Endodermal cell (in vitro differentiated cells): ENCODE measurements at regions not wholly inside any gene's neighbourhood (a gene's known extent, or its start where the extent isn't known, plus 50 kb on each side); places are given as distances from the start of the nearest gene placed in this dataset.

Source experiments
- DNase-seq: peaks from one replicate; pipeline ENCODE4 v3.0.0-alpha.2; 2017
- H3K27ac ChIP-seq: 2 replicates; pipeline ENCODE4 v1.5.1; 2013; ENCODE audit warnings: mild to moderate bottlenecking, low read depth, low read length, moderate library complexity
- H3K27me3 ChIP-seq: 2 replicates; pipeline ENCODE4 v1.6.1; 2013; ENCODE audit warnings: mild to moderate bottlenecking, low read length, moderate library complexity; ENCODE audit not compliant: insufficient read depth, control insufficient read depth, poor library complexity, severe bottlenecking
- H3K36me3 ChIP-seq: 2 replicates; pipeline ENCODE4 v1.7.0; 2013; ENCODE audit warnings: mild to moderate bottlenecking, low read length, moderate library complexity; ENCODE audit not compliant: control insufficient read depth, insufficient read depth
- H3K4me1 ChIP-seq: one replicate; pipeline ENCODE4 v1.7.0; 2013; ENCODE audit warnings: low read length; ENCODE audit not compliant: control insufficient read depth, insufficient read depth
- H3K4me3 ChIP-seq: 2 replicates; pipeline ENCODE4 v1.5.1; 2013; ENCODE audit warnings: mild to moderate bottlenecking, low read length, moderate library complexity
- H3K9ac ChIP-seq: 2 replicates; pipeline ENCODE4 v1.6.1; 2013; ENCODE audit warnings: mild to moderate bottlenecking, low read length, moderate library complexity; ENCODE audit not compliant: poor library complexity, severe bottlenecking; ENCODE audit errors: extremely low read depth
- H3K9me3 ChIP-seq: 2 replicates; pipeline ENCODE4 v1.6.1; 2013; ENCODE audit warnings: mild to moderate bottlenecking, low read length, moderate library complexity; ENCODE audit not compliant: control insufficient read depth
- H3K27ac Mint-ChIP-seq: 2 replicates; pipeline ENCODE4 v1.8.0; 2020; ENCODE audit warnings: mixed read lengths
- H3K27me3 Mint-ChIP-seq: 2 replicates; pipeline ENCODE4 v1.8.0; 2021; ENCODE audit warnings: mild to moderate bottlenecking, mixed read lengths; ENCODE audit not compliant: insufficient read depth
- H3K36me3 Mint-ChIP-seq: 2 replicates; pipeline ENCODE4 v1.8.0; 2020; ENCODE audit warnings: low read depth, mixed read lengths
- H3K4me1 Mint-ChIP-seq: 2 replicates; pipeline ENCODE4 v1.8.0; 2020; ENCODE audit warnings: mixed read lengths
- H3K4me3 Mint-ChIP-seq: 2 replicates; pipeline ENCODE4 v1.8.0; 2020; ENCODE audit warnings: mild to moderate bottlenecking, moderate library complexity, mixed read lengths
- H3K9me3 Mint-ChIP-seq: 2 replicates; pipeline ENCODE4 v1.8.0; 2020; ENCODE audit warnings: mild to moderate bottlenecking, mixed read lengths
- WGBS, 2 experiments: methylation state at CpG; one replicate each; pipeline versions ENCODE4 v1.1.5 to v1.1.7; 2013; ENCODE audit warnings: missing lambda C conversion rate in 2 of 2, mixed read lengths in 1 of 2; ENCODE audit not compliant: insufficient coverage in 1 of 2, insufficient read length in 1 of 2; 5-methylcytosine and 5-hydroxymethylcytosine counted together
- TF ChIP-seq, protein P1 (sequence below): fragments of 200-600 bp; sonication (generic); conservative IDR thresholded peaks from 2 replicates; pipeline ENCODE4 v1.5.0; 2021; ENCODE audit warnings: antibody characterized with exemption, mild to moderate bottlenecking

DNA sequence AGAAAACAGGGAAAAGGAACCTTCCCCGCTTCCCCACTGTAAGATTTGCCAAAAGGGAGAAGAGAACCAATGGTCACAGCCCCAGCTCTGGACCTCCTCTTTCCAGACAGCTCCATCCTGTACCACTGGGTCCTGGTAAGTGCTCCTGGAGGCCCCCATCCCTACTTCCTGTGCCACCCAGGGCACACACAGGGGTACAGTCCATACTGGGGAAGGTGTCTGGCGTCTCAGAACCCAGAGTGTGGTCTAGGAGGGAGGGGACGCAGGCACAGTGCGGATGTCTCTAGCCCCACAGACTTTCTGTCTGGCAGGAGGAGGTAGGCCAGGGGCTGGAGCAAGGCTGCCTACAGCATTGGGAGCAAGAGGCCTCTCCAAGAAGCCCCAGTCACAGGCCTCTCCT, 213.3 kb upstream of the IGFBP3 start:
- H3K4me3 Mint-ChIP-seq: no peak overlapping the region
- H3K36me3 Mint-ChIP-seq: no peaks in the 10 kb centered on the region
- Histone ChIP-seq H3K27ac (no peak overlapping the region), H3K9ac (no peak overlapping the region), H3K27me3 (no peaks in the 10 kb centered on the region), H3K4me1 (no peaks in the 10 kb centered on the region), H3K4me3 (no peak overlapping the region), H3K36me3 (no peaks in the 10 kb centered on the region), H3K9me3 (no peaks in the 10 kb centered on the region)
- peaks cover 2% of the 10 kb centered on the region for H3K27me3 Mint-ChIP-seq
- peaks cover 2% of the 10 kb centered on the region for H3K4me1 Mint-ChIP-seq
- DNase-seq: no peak
- WGBS, 2 experiments: 74% methylated on average over 4 of the region's 4 CpGs; no CpG with 5 or more reads in 1 of the 2 experiments
- H3K27ac Mint-ChIP-seq: no peak overlapping the region
- no peaks in the 10 kb centered on the region for H3K9me3 Mint-ChIP-seq
- TF ChIP-seq, protein P1, sequence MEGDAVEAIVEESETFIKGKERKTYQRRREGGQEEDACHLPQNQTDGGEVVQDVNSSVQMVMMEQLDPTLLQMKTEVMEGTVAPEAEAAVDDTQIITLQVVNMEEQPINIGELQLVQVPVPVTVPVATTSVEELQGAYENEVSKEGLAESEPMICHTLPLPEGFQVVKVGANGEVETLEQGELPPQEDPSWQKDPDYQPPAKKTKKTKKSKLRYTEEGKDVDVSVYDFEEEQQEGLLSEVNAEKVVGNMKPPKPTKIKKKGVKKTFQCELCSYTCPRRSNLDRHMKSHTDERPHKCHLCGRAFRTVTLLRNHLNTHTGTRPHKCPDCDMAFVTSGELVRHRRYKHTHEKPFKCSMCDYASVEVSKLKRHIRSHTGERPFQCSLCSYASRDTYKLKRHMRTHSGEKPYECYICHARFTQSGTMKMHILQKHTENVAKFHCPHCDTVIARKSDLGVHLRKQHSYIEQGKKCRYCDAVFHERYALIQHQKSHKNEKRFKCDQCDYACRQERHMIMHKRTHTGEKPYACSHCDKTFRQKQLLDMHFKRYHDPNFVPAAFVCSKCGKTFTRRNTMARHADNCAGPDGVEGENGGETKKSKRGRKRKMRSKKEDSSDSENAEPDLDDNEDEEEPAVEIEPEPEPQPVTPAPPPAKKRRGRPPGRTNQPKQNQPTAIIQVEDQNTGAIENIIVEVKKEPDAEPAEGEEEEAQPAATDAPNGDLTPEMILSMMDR: no peak

DNA sequence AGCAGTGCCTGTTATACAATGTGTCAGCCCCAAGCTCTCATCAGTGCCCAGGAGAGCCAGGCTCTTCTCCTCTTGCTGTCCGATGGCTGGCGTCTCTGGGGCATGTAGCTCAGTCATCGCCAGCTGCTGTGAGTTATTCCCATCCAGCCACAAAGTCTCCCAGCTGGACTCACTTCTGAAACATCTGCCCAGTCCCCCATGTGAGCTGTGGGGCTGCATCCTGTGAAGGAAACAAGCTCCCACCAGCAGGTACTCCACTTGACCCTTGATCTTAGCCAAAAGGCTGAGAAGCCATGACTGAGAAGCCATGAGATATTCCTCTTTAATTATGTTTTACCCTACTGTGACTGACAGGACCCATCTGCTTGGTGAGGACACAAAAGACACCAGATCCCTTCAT, 212.7 kb upstream of the IGFBP3 start:
- WGBS, 2 experiments: 96 to 100% methylated on average over 1 to 3 of the region's 3 CpGs
- H3K4me1 ChIP-seq: no peaks in the 10 kb centered on the region

DNA sequence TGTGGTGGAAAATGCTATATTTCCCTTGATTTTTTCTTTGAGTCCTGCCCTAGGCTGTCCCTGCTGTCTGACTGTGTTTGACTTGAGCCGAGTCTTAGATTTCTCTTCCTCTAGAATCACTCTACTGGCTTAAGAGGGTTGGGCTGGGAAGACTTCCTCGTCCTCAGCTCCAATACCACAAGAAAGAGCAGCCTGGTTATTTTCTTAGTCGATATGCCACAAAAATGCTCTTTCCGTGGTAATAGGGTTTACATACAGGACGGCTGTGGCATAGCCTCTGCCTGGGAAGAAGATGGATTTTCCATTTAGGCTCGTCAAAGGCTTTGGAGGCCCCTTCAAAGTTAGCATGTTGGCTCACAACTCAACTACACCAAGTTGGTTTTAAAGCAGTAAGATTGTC, 212.0 kb upstream of the IGFBP3 start:
- H3K4me3 ChIP-seq: no peak overlapping the region
- no peak overlapping the region for H3K9ac ChIP-seq
- no peak overlapping the region for H3K4me3 Mint-ChIP-seq
- peaks cover 2% of the 10 kb centered on the region for H3K4me1 Mint-ChIP-seq
- no peak for DNase-seq
- no peaks in the 10 kb centered on the region for H3K36me3 ChIP-seq
- H3K36me3 Mint-ChIP-seq: no peaks in the 10 kb centered on the region
- no peak overlapping the region for H3K27ac ChIP-seq
- no peaks in the 10 kb centered on the region for H3K9me3 Mint-ChIP-seq
- H3K27me3 ChIP-seq: no peaks in the 10 kb centered on the region
- TF ChIP-seq, protein P1: no peak
- peaks cover 2% of the 10 kb centered on the region for H3K27me3 Mint-ChIP-seq
- no peaks in the 10 kb centered on the region for H3K9me3 ChIP-seq
- WGBS, 2 experiments: 72 to 77% methylated on average over 4 to 6 of the region's 6 CpGs
- no peaks in the 10 kb centered on the region for H3K4me1 ChIP-seq
- no peak overlapping the region for H3K27ac Mint-ChIP-seq

More for the DNA sequence above, 212.7 kb upstream of the IGFBP3 start:
- Histone ChIP-seq H3K27me3 (no peaks in the 10 kb centered on the region), H3K4me3 (no peak overlapping the region), H3K36me3 (no peaks in the 10 kb centered on the region), H3K9ac (no peak overlapping the region), H3K9me3 (no peaks in the 10 kb centered on the region), H3K27ac (no peak overlapping the region)
- peaks cover 2% of the 10 kb centered on the region for H3K4me1 Mint-ChIP-seq
- DNase-seq: no peak
- TF ChIP-seq, protein P1: no peak
- peak overlapping the region; percentile 19 for H3K27ac Mint-ChIP-seq
- no peaks in the 10 kb centered on the region for H3K36me3 Mint-ChIP-seq
- H3K9me3 Mint-ChIP-seq: no peaks in the 10 kb centered on the region
- H3K4me3 Mint-ChIP-seq: no peak overlapping the region
- peaks cover 2% of the 10 kb centered on the region for H3K27me3 Mint-ChIP-seq
